RWPE1 (cell line): ENCODE measurements at regions not wholly inside any gene's neighbourhood (a gene's known extent, or its start where the extent isn't known, plus 50 kb on each side); places are given as distances from the start of the nearest gene placed in this dataset.

Source experiments
- CTCF ChIA-PET: fragments of 350-600 bp; sonication (Branson Sonifier 250); formaldehyde crosslinking; extraction: SDS; loops from one replicate; lab custom pipeline; 2021; lab: Yijun Ruan, JAX
- POLR2A ChIA-PET: fragments of 400-600 bp; formaldehyde crosslinking; extraction: SDS; loops from one replicate; lab custom pipeline; 2020; ENCODE audit warnings: antibody characterized with exemption; ENCODE audit not compliant: low non-redundant PET; lab: Yijun Ruan, JAX
- DNase-seq: peaks from one replicate; pipeline ENCODE4 v3.0.0; 2012; ENCODE audit warnings: low spot score
- H3K27ac ChIP-seq: fragments of 450-650 bp; 2 replicates; pipeline ENCODE4 v1.5.1; 2017
- CTCF ChIP-seq: fragments of 450-650 bp; conservative IDR thresholded peaks from 2 replicates; pipeline ENCODE4 v1.5.1; 2017; ENCODE audit warnings: low read depth, mild to moderate bottlenecking

- ChIA-PET POLR2A (no interaction called here), CTCF (no interaction called here)
- DNase-seq: no peak
- H3K27ac ChIP-seq: no peak overlapping the region
- TF ChIP-seq CTCF: no peak
Measured at GRCh38 chr5:114166081-114166480, 195.8 kb upstream of the KCNN2 start.

- POLR2A ChIA-PET: no interaction called here
- no peak for TF ChIP-seq CTCF
- no peak for DNase-seq
- no peak overlapping the region for H3K27ac ChIP-seq
- CTCF ChIA-PET: no interaction called here
Measured at GRCh38 chr5:114174131-114174530, 187.7 kb upstream of the KCNN2 start.

GRCh38 chr5:114174837-114175236, 187.0 kb upstream of the KCNN2 start:
- POLR2A ChIA-PET: no interaction called here
- CTCF ChIA-PET: no interaction called here
- no peak for TF ChIP-seq CTCF
- DNase-seq: no peak
- no peak overlapping the region for H3K27ac ChIP-seq

- POLR2A ChIA-PET: no interaction called here
Measured at GRCh38 chr5:114176356-114176755, 185.5 kb upstream of the KCNN2 start.

GRCh38 chr5:114179134-114179533, 182.7 kb upstream of the KCNN2 start:
- DNase-seq: no peak
- TF ChIP-seq CTCF: no peak
- POLR2A ChIA-PET: no interaction called here
- CTCF ChIA-PET: interaction anchor here (0.6 kb wide), 2 partner anchors 49 to 86 kb away, joined by 3 read pairs; no protein-coding TSS in a partner anchor
- no peak overlapping the region for H3K27ac ChIP-seq

More at GRCh38 chr5:114176356-114176755, 185.5 kb upstream of the KCNN2 start:
- H3K27ac ChIP-seq: no peak overlapping the region
- no peak for TF ChIP-seq CTCF
- peak; percentile 32 for DNase-seq
- CTCF ChIA-PET: no interaction called here

- POLR2A ChIA-PET: no interaction called here
- TF ChIP-seq CTCF: no peak
- no peak for DNase-seq
- CTCF ChIA-PET: no interaction called here
- H3K27ac ChIP-seq: no peak overlapping the region
Measured at GRCh38 chr5:114184006-114184405, 177.9 kb upstream of the KCNN2 start.

GRCh38 chr5:114185274-114185673, 176.6 kb upstream of the KCNN2 start:
- no peak for TF ChIP-seq CTCF
- ChIA-PET POLR2A (no interaction called here), CTCF (no interaction called here)
- H3K27ac ChIP-seq: no peak overlapping the region
- no peak for DNase-seq
